T-helper 1 cell (primary cell): ENCODE measurements at regions not wholly inside any gene's neighbourhood (a gene's known extent, or its start where the extent isn't known, plus 50 kb on each side); places are given as distances from the start of the nearest gene placed in this dataset.

Experiments used
- DNase-seq, 5 donors: peaks; one replicate each; pipeline ENCODE4 v3.0.0-alpha.2; 2012 to 2020

DNA sequence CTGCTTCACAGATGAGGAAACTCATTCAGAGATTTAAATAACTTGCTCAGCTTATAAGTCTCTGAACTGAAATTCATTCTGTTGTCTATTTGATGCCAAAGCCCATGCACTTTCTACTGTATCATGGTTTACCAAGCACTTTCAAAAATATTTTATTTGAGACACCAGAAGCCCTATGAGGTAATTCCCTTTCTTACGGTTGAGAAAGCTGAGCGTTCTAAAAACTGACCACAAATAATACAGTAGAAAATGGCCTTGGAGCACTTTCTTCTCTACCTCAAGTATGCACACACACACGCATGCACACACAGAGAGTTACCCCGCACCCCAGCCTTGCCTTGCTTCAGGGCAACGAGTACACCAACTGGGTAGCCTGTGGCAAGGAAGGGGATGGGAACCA, 228.5 kb downstream of the RFC3 start:
- DNase-seq, result no peak

DNA sequence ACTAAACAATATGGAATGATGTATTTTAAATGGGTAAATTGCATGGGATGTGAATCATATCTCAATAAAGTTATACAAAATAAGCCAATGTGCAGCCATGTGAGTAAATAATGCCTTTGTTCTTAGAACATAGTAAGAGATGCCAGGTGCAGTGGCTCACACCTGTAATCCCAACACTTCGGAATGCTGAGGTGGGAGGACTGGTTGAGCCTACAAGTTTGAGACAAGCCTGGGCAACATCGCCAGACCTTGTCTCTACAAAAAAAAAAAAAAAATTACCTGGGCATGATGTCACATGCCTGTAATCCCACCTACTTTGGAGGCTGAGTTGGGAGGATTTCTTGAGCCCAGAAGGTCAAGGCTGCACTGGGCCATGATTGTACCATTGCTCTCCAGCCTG, 230.7 kb downstream of the RFC3 start:
- no peak for DNase-seq

DNA sequence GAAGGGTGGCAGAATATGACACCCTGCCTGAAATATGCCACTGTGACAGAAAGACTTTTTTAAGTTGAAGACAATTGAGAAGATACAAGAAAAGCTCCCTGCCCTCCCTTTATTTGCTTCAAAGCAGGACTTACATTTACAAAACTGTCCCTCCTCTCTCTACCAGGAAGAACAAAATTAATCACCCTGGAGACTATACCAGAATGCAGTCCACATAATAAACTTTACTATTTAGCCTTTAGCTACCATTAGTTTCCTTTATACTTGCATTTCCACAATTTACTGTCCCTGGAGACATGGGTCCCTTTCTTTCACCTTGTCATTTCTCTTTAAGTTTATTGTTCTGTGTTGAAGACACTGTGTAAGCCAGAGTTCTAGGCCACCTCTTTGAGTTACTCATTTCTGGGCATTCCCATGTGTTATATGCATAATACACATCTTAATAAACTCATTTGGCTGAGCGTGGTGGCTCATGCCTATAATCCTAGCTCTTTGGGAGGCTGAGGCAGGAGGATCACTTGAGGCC, 238.8 kb downstream of the RFC3 start:
- no peak for DNase-seq

DNA sequence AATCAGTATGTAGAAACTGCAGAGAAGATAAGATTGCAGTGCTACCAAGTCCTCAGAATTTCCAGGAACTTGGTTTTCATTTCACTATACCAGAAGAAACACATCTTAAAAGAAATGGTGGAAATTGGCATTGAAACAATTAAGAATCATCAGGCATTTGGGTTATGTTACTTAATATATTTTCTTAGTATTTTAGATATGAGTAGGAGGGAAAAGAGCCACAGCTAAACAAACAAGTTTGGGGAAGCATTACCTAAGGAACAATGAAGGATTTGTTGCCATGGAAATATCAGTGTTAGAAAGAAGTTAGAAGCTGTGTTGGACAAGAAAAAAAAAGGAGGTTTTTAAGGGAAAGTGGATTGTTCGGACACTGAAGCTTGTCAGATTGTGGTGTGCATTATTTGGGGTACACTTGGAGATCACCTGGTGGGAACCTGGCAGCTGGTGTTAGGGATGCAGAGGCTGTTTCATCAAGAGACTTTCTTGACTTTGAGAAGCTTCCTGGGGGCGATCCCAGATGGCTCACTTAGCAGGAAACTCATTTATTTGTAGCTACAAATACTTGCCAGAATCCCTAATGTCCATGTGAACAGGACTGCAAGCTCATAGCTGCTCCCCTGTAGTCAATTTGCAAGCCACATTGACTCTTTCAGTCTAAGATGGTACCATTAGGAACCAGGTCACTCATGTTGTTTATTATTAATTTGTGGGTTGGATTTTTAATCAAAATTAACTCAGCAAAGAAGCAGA, 246.7 kb downstream of the RFC3 start:
- DNase-seq, result no peak

DNA sequence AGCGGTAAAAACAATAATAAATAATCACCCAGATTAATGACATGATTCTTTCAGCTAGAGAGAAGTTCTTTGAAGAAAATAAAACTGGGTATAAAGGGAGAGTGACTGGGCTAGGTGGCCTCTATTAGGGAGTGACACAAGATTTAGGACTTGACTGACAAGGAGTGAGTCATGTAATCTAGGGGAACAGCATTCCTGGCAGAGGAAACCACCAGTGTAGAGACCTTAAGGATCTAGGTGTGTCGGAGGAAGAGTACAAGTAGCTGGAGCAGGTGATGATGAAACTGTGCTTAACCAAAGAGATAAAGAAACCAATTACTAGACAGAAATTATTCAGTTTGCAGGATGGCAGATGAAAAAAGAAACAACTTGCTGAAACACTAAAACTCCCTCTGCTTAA, 248.0 kb downstream of the RFC3 start:
- DNase-seq, result no peak

DNA sequence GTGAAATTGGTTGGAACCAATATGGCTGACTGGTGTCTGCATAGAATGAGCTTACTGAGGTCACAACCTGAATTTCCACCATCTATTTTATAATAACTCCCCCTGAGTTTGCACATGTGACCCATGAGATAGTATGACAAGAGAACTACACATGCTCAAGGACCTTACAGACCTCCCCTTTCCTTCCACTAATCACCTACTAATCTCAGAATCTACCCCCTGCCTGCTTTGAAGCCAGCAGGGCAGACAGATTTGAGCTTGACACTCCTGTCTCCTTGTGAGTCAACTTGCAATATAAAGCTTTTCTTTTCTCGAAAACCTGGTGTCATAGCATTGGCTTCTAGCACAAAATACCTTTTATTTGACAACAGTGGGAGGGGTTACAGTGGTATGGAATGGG, 248.4 kb downstream of the RFC3 start:
- no peak for DNase-seq

DNA sequence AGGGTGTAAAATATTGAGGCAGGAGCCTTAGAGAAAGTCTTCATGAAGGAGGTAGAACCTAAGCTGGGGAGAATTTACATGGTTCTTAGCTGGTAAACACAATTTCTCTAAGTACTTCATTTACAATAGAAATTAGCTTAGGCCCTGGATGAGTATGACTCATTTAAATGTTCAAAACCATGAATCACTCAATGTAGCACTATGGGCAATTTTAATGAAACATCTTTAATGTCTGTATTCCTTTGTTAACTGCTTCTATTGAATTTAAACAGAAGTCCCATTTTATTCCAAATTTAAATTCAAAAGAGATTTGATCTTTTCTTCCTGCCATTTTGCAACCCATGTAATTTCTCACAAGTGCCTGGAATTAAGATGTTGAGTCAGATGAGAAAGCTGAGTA, 252.1 kb downstream of the RFC3 start:
- DNase-seq, result no peak

DNA sequence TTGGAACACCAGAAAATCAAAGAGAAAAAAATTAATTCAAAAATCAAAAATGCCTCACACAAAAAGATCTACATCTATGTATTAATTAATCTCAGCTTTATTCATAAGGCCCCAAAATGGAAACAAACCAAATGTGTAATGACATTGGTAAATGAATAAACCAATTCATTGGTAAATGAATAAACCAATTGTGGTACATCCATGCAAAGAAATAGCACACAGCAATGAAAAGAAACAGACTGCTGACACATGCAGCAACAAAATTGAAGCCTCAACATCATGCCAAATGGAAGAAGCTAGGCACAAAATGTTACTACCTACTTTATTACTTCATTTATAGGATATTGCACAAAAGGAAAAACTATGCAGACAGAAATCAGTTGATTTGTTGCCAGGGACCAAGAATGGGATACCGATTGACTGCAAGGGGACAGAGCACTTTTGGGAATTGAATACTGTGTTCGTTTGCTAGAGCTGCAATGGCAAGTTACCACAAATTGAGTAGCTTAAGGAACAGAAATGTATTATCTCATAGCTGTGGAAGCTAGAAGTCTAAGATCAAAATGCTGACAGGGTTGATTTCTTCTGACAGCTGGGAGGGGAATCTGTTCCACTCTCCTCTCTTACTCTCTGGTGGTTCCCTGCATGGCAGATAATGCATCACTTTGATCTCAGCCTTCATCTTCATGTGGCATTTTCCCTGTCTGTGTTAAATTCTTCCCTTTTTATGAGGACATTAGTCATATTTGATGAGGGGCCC, 252.8 kb downstream of the RFC3 start:
- no peak for DNase-seq

DNA sequence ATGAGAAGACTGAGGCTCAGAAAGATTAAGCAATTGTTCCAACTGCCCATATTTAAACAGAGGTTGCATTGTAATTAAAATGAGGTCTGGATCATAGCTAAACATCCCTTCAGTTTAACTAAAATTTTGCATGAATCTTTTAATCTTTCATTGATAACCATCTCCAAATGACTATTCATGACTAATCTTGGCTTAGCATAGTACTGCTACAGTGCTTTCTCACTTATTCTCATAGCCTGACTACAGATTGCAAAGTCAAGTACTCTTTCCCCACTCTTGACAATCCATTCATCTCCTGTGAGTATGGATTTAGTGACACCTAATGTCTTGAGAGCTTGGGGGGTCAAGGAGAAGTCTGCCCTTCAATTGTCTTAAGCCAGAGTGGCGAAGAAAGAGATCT, 258.4 kb downstream of the RFC3 start:
- no peak for DNase-seq

DNA sequence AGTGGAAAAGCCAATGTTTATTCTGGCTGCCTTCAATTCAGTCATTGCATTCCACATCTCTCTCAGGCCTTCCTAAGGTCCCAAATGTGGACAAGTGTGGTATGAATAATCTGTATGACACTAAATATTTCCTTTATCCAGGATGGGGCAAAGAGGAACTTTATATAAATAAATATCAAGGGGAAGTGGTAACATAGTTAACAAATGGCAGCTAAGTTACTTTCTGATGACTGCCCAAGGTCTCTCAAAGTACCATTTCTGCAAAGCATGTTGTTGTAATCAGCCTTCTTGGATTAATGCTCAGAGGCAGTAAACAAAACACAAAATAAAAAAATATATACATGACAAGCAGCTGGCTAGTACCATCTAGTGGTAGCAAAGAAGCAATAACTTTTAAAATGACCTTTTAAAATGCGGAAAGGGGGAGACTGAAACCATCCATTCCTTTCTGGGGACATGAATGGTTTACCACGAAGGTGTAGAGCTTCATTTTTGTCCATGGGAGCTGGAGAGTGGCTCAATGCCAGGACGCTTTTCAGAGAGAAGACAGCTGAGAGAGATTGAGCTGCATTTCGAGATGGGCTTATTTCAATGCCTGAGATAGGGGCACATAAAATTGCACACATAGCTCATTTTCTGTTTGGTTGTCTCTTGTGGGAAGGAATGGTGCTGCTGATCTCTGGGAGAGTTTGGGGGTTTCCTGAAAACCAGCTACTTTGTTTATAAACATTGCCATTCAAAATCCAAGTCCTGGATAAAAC, 259.2 kb downstream of the RFC3 start:
- no peak for DNase-seq

DNA sequence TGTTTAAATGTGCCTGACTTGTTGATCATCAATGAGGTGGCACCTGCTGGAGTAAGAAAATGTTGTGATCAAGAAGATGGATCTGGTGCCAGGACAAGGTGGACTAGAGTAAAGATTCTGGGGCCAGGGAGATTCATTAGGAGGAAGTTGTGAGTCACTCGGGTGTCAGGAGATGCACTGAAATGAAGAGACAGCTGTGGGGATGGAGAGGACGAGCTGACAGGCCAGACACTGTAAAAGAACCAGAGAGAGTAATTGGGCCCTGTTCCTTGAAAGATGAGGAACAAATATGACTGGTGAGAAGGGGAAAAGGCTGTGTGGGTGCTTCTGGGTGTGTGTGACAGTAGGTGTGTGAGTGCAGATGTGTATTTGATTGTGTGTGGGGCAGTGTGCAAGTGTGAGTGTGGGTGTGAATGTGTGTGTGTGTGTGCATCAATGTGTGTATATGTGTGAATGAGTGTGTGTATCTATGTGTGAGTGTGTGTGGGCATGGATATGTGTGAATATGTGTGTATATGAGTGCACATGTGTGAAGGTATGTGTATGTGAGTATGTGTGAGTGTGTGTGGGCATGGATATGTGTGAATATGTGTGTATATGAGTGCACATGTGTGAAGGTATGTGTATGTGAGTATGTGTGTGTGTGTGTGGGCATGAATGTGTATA, 260.5 kb downstream of the RFC3 start:
- DNase-seq, result no peak

DNA sequence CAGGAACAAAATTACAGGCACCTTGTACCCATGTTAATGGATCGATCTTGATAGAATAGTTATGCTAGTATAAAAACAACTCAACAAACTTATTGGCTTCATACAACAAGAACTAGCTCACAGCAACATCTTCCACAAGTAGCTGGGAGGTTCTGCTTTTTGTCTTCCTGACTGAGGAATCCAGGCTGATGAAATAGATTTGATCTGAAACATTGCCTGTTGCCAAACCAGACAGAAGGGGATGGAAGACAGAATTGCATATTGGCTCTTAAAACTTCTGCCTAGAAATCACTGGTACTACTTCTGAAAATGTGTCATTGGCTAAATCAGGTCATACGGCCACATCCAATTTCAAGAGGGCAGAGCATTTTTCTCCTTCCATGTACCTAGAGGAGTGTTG, 267.3 kb downstream of the RFC3 start:
- DNase-seq, result no peak

DNA sequence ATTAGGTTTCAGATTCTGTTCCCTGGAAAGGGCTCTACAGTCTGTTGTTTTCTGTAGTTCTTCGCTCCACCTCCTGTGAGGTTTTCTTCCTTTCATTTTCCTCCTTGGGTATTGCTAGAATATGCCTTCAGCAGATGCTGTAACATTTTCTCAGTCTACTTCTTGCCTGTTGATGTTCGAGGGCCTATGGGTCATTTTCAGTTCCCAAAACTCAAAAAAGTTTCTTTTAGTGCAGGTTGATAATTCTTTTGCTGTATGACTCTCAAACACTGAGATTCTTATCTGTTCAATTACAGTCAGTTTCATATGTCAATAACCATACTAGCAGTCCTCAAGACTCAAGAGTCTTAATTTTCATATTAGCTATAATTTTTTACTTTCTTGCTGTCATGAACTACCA, 268.3 kb downstream of the RFC3 start:
- DNase-seq, result no peak

DNA sequence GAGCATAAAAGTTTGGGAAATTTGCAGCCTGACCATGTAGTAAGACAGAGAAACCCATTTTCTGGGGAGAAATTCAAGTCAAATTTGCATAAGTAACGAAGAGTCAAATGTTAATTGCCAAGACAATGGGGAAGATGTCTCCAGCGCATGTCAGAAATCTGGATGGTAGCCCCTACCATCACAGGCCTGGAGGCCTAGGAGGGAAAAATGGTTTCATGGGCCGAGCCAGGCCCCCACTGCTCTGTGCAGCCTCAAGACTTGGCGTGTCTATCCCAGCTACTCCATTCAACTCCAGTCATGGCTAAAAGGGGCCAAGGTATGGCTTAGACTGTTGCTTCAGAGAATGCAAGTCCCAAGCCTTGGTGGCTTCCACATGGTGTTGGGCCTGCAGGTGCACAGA, 269.8 kb downstream of the RFC3 start:
- no peak for DNase-seq

DNA sequence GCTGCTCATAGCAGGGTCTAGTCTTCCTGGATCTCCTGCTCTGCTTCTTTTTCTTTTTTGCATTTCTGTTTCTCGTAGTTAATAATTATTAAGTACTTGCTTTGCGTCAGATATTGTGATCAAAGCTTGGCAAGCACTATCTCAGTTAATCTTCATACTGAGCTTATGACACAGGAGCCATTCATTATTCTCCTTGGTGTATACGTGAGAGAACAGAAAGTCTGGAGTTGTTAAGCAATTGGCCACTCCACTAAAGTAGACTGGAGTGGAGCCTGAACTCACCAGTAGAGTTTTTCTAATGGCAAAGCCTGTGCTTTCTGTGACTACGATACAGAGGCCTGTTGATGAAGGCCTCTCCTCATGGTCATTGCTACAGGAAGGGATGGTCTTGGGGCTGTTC, 285.9 kb downstream of the RFC3 start:
- no peak for DNase-seq

DNA sequence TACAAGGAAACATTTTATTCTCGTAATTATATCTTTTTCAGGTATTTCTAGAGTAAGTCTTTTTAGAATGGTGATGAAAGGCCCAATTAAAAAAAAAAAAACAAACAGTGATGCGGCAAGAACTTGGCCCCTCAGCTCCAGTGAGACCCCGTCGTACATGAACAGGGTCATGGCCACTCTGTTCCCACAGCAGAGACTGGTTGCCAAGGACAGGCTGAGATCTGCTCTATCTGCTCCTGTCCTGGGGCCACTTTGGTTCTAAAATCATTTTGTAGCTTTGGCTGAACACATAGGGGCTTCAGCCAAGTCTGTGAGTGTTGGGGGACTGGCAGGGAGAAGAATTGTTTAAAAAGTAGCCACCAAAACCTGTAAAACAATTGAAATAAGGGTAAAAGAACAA, 286.9 kb downstream of the RFC3 start:
- DNase-seq, result no peak

DNA sequence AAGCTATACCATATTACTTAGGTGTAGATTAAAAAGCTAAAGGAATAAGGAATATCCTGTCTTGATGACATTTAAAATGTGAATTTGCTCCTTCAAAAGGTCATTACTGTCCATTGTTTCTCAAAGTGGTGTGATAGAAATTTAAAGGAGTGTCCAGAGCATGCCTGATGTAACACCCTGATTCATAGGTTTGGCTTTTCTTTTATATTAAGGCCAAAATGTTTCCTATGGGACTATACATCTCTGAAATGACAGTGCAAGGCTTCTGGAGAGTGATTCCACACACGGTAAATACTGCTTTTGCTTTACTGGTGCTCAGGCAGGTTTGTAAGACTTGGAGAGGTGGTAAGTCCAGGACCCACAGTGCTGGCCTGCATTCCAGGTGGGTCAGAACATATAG, 289.9 kb downstream of the RFC3 start:
- no peak for DNase-seq

DNA sequence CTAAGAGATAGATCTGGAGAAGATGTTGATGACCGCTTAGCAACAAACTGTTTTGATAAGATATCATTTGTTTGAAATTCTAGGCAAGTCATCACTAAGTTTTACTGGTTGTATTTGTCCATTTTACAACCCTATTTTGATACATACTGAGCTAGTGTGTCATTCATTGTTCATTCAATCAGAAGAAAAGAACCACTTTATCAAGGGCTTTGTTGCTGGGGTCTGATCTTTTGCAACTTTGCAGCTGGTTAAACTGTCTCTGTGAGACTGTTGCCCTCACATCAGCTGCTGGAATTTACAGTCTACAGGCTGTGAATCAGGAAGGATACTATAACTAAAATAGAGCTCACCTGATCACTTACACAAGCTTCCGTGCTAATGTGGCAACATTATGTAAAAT, 290.5 kb downstream of the RFC3 start:
- no peak for DNase-seq

DNA sequence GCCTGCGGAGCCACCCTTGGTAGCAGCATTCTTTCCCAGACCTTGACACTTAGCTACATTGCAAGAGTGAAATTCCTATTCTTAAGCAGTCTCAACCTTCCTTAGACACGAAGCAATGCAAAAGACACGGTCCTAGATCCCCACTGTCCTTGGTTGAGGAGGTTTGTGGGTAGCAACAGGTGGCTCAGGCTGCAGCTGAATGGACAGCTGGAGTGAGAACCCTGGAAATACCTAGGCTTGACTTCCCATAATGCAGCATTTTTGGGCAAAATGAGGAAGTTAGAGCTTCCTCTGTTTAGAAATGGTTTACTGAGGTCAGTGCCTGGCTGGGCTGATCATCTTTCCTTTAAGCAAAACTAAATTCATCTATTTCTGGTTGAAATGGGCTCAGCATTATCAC, 296.6 kb downstream of the RFC3 start:
- DNase-seq, result no peak

DNA sequence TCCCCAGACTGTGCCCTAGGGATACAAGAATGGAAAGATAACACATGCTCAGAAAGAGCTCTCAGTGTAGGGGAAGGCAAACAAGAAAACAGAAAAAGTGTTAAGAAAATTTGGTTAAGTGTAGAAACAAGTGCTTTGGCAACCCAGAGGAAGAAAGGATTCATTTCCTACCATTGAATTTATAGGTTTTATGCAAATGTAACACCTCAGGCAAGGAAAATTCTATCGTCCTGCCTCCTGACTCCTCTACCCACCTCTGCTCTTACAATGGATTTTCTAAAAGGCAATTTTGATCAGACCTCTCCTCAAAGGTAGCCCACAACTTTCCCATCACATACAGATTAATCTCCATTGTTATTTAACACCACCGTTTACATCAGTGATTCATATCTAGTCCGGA, 298.7 kb downstream of the RFC3 start:
- no peak for DNase-seq

DNA sequence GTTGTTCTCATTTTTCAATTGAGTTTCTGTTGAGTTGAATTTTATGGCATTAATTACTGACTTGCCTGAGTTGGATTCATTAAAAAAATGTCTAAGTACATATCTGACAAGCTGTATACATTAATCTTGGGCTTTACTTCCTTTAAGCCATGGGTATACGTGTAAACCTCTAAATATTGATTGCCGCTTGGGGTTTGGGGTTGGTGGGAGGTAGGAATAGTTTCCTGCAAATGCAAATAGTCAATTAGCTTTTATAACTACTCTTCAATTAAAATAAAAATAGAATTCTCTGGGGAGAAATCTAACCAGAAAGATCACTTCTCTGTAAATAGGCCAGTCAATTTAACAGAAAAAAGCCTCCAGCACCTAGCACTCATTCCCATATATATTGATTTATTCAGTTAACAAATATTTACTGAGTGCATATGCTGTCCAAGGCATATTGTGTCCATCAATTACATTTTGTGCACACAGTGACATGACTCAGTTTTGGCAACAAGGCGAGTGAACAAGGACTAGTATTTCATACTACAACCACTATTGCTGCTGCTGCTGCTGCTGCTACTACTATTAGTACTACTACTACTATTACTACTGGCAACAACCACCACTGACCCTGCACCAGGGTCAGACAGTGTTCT, 306.8 kb downstream of the RFC3 start:
- no peak for DNase-seq

DNA sequence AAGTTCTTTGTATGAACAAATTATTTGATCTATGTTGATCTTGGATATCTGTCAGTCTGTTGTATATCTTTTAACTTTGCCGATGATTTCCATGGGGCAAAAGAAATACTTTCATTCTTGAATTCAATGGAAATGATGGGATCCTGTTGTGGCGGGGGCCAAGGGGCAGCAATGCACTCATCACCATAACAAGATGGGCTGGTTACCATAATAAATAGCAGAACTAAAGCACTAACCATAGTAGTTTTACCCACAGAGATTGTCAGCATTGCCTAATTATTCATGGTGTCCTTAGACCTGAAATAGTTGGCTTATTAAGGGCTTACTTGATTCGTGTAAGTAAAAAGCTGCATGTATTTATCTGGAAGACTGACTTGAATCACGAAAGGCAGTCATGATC, 309.6 kb downstream of the RFC3 start:
- no peak for DNase-seq

DNA sequence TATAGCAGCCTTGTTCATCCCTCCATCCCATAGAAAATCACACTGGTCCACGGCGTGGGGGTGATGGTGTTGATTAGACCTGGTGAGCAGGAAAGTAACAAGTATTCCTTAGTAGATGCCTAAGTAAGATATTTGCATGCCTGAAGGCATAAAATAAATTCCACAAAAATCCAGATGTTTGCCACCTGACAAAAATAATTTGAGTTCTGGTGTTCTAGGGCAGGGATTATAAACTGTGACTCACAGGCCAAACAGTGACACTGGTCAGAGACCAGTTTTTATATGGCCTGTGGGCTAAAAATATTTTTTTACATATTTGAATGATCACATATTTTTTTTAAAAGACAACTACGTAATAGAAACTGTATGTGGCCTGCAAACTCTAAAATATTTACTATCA, 310.7 kb downstream of the RFC3 start:
- DNase-seq, result no peak
